ENCODE measurements at regions not wholly inside any gene's neighbourhood (a gene's known extent, or its start where the extent isn't known, plus 50 kb on each side); places are given as distances from the start of the nearest gene placed in this dataset.
A peak's percentile ranks its signal among the peaks of the same experiment; 100 is the strongest.

GRCh38 chr21:15506086-15506485 lies 223.7 kb upstream of the USP25 start:
- DNase-seq (ENCODE audit: low read depth in 1 of 2, low spot score in 1 of 2): no peak
- no peak overlapping the region for H3K27ac ChIP-seq (replicated peaks)
- no peak for TF ChIP-seq SPI1 (IDR thresholded peaks at IDR 0.05; ENCODE audit: borderline replicate concordance, low read depth)
- TF ChIP-seq POLR2AphosphoS5 (IDR thresholded peaks at IDR 0.05; ENCODE audit: low read depth): no peak
- TF ChIP-seq, protein P1, sequence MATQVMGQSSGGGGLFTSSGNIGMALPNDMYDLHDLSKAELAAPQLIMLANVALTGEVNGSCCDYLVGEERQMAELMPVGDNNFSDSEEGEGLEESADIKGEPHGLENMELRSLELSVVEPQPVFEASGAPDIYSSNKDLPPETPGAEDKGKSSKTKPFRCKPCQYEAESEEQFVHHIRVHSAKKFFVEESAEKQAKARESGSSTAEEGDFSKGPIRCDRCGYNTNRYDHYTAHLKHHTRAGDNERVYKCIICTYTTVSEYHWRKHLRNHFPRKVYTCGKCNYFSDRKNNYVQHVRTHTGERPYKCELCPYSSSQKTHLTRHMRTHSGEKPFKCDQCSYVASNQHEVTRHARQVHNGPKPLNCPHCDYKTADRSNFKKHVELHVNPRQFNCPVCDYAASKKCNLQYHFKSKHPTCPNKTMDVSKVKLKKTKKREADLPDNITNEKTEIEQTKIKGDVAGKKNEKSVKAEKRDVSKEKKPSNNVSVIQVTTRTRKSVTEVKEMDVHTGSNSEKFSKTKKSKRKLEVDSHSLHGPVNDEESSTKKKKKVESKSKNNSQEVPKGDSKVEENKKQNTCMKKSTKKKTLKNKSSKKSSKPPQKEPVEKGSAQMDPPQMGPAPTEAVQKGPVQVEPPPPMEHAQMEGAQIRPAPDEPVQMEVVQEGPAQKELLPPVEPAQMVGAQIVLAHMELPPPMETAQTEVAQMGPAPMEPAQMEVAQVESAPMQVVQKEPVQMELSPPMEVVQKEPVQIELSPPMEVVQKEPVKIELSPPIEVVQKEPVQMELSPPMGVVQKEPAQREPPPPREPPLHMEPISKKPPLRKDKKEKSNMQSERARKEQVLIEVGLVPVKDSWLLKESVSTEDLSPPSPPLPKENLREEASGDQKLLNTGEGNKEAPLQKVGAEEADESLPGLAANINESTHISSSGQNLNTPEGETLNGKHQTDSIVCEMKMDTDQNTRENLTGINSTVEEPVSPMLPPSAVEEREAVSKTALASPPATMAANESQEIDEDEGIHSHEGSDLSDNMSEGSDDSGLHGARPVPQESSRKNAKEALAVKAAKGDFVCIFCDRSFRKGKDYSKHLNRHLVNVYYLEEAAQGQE (IDR thresholded peaks at IDR 0.05; ENCODE audit: insufficient replicate concordance, low read depth): no peak
- H3K4me3 ChIP-seq (replicated peaks; ENCODE audit: insufficient read depth, low read length): no peak overlapping the region
- H3K27me3 ChIP-seq (ENCODE audit: insufficient read depth, poor library complexity, severe bottlenecking): no peaks in the 10 kb centered on the region

DNA sequence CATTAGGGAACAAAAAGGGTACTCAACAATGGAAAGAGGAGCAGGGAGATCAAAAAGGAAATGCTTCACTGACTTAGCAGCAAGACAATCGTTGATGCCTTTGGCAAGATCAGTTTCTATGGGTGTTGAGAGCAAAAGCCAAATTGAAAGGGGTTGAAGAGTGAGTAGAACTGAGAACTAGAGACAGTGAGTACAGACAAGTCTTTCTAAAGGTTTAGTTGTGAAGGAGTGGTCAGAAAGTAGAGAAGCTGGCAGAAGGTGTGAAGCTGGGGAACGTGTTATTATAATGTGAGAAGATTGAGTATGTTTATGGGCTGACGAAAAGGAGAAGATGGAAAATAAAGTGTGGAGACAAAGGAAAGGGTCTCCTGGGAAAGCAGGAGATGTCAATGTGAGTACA lies 221.2 kb upstream of the USP25 start:
- H3K4me3 ChIP-seq (replicated peaks; ENCODE audit: insufficient read depth, low read length): no peak overlapping the region
- no peaks in the 10 kb centered on the region for H3K27me3 ChIP-seq (ENCODE audit: insufficient read depth, poor library complexity, severe bottlenecking)
- no peak overlapping the region for H3K27ac ChIP-seq (replicated peaks)
- TF ChIP-seq, protein P1 (IDR thresholded peaks at IDR 0.05; ENCODE audit: insufficient replicate concordance, low read depth): no peak
- TF ChIP-seq, protein P2, sequence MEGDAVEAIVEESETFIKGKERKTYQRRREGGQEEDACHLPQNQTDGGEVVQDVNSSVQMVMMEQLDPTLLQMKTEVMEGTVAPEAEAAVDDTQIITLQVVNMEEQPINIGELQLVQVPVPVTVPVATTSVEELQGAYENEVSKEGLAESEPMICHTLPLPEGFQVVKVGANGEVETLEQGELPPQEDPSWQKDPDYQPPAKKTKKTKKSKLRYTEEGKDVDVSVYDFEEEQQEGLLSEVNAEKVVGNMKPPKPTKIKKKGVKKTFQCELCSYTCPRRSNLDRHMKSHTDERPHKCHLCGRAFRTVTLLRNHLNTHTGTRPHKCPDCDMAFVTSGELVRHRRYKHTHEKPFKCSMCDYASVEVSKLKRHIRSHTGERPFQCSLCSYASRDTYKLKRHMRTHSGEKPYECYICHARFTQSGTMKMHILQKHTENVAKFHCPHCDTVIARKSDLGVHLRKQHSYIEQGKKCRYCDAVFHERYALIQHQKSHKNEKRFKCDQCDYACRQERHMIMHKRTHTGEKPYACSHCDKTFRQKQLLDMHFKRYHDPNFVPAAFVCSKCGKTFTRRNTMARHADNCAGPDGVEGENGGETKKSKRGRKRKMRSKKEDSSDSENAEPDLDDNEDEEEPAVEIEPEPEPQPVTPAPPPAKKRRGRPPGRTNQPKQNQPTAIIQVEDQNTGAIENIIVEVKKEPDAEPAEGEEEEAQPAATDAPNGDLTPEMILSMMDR (IDR thresholded peaks at IDR 0.05; ENCODE audit: insufficient read depth, low read length): no peak
- TF ChIP-seq POLR2AphosphoS5 (IDR thresholded peaks at IDR 0.05; ENCODE audit: low read depth): no peak
- no peak for TF ChIP-seq GABPA (IDR thresholded peaks at IDR 0.05; ENCODE audit: low read depth)
- no peak for TF ChIP-seq SPI1 (IDR thresholded peaks at IDR 0.05; ENCODE audit: borderline replicate concordance, low read depth)
- no peak for DNase-seq (ENCODE audit: low read depth in 1 of 2, low spot score in 1 of 2)

DNA sequence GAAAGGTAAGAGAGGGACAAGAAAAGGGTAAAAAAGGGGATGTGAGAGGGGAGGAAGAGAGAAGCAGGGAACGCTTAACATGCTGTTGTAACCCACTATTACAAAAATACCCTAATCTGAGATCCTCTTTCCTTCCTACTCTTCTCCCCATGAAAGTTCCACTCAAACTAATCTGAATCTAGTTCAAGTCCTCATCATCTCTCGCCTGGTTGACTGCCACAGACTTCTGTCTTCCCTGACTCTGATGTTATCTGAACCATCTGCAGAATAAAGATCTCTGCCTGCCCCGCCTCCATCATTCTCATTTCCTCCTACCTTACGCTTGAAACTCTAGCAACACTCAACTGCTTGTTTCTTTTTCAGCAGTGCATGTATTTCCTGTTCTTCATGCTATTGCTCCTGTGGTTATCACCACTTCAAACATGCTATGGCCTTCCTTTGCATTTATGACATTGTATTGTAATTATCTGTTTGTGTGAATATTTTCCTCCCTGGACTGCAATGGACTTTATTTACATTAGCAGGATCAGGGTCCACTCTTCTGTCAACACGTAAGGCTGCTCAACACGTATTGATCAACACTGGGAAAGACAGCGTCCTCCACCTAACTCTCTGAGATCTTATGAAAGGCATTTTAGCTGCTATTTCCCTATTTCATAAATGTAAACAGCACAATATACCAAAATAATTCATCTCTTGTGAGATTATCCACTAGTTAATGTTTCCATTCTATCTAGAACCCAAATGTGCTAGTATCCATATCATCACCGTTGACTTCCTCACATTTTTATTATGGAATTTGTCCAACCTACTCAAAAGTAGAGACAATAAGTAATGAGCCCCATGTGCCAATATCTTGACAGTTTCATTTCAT lies 215.5 kb upstream of the USP25 start:
- Histone ChIP-seq H3K27me3 (ENCODE audit: insufficient read depth, poor library complexity, severe bottlenecking) (no peaks in the 10 kb centered on the region), H3K27ac (replicated peaks) (no peak overlapping the region), H3K4me3 (replicated peaks; ENCODE audit: insufficient read depth, low read length) (no peak overlapping the region)
- TF ChIP-seq POLR2AphosphoS5 (IDR thresholded peaks at IDR 0.05; ENCODE audit: low read depth): no peak
- peak; percentile 46; the same call in 1 of the 2 replicates for TF ChIP-seq SPI1 (IDR thresholded peaks at IDR 0.05; ENCODE audit: borderline replicate concordance, low read depth)
- peak in 1 of 2 experiments; percentile 20 for DNase-seq (ENCODE audit: low read depth in 1 of 2, low spot score in 1 of 2)

DNA sequence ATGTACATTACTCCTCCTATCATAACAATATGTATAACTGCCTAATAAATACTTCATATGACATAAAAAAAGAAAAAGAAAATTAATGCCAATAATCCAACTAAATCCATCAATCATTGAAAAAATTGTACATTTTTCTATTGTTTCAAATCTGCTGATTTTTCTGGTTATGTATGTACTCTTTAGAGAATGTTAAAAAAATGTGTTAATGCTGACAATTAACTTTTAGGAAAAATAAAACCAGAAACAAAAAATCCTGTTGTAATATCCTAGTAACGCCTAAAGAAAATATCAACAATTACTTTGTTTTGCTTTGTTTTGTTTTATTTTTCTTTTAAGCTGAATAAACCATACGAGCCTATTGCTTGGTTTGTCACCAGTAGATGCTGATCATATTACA lies 213.9 kb upstream of the USP25 start:
- DNase-seq (ENCODE audit: low read depth in 1 of 2, low spot score in 1 of 2): no peak
- Histone ChIP-seq H3K4me3 (replicated peaks; ENCODE audit: insufficient read depth, low read length) (no peak overlapping the region), H3K27ac (replicated peaks) (no peak overlapping the region), H3K27me3 (ENCODE audit: insufficient read depth, poor library complexity, severe bottlenecking) (no peaks in the 10 kb centered on the region)
- TF ChIP-seq SPI1 (IDR thresholded peaks at IDR 0.05; ENCODE audit: borderline replicate concordance, low read depth) (no peak), GABPA (IDR thresholded peaks at IDR 0.05; ENCODE audit: low read depth) (no peak)
- TF ChIP-seq, protein P1 (IDR thresholded peaks at IDR 0.05; ENCODE audit: insufficient replicate concordance, low read depth): no peak
- TF ChIP-seq, protein P2 (IDR thresholded peaks at IDR 0.05; ENCODE audit: insufficient read depth, low read length): no peak
